Epithelial cell of esophagus (primary cell): ENCODE measurements at regions not wholly inside any gene's neighbourhood (a gene's known extent, or its start where the extent isn't known, plus 50 kb on each side); places are given as distances from the start of the nearest gene placed in this dataset.

Experiments
- DNase-seq: peaks from one replicate; pipeline ENCODE4 v3.0.0; 2010; ENCODE audit warnings: low read depth
- H3K4me3 ChIP-seq: 2 replicates; pipeline ENCODE4 v1.5.1; 2011; ENCODE audit warnings: mild to moderate bottlenecking, low read length, control low read depth
- TF ChIP-seq, protein P1 (sequence below): IDR thresholded peaks from 2 replicates; pipeline ENCODE4 v1.5.1; 2011; ENCODE audit warnings: low read depth, mild to moderate bottlenecking, low read length, control low read depth, inconsistent platforms; ENCODE audit not compliant: insufficient read depth; ENCODE audit errors: missing control alignments

DNA sequence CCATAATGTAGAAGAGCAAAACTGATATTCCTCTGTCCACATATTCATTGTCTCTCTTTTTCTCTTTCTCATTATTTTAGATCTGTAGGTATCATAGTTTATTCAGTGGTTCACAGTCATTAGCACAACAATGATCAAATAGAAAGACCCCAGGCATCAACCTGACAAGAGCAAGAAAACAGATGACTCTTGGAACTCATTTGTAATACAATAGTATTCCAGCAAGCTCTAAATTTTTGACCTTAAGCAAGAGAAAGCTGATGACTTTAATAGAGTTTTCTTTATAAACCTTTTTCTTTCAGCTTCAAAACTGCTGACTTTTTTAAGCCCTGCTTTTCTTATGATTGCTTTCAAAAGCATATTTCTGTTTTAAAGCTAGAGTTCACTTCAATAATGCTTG lies 507.5 kb upstream of the SORCS1 start:
- no peak overlapping the region for H3K4me3 ChIP-seq
- TF ChIP-seq, protein P1, sequence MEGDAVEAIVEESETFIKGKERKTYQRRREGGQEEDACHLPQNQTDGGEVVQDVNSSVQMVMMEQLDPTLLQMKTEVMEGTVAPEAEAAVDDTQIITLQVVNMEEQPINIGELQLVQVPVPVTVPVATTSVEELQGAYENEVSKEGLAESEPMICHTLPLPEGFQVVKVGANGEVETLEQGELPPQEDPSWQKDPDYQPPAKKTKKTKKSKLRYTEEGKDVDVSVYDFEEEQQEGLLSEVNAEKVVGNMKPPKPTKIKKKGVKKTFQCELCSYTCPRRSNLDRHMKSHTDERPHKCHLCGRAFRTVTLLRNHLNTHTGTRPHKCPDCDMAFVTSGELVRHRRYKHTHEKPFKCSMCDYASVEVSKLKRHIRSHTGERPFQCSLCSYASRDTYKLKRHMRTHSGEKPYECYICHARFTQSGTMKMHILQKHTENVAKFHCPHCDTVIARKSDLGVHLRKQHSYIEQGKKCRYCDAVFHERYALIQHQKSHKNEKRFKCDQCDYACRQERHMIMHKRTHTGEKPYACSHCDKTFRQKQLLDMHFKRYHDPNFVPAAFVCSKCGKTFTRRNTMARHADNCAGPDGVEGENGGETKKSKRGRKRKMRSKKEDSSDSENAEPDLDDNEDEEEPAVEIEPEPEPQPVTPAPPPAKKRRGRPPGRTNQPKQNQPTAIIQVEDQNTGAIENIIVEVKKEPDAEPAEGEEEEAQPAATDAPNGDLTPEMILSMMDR, result no peak
- no peak for DNase-seq

DNA sequence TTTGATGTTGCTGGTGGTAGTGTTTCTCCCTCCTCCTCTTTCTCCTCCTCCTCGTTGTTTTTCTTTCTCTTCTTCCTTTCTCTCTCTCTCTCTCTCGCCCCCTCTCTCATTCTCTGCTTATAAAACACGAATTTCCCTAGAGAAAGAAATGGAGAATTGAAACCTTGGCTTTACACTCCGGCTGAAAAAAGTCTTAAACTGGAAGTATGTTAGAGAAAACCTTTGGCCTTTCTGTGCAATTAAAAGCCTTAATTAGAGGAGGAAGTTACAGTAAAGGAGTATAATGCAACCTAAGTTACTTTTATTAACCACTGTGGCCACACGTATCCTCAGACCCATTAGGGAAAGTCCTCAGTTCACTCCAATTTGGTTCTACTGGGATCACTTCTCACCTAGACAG lies 501.7 kb upstream of the SORCS1 start:
- TF ChIP-seq, protein P1, result no peak
- no peak overlapping the region for H3K4me3 ChIP-seq
- DNase-seq, result no peak

DNA sequence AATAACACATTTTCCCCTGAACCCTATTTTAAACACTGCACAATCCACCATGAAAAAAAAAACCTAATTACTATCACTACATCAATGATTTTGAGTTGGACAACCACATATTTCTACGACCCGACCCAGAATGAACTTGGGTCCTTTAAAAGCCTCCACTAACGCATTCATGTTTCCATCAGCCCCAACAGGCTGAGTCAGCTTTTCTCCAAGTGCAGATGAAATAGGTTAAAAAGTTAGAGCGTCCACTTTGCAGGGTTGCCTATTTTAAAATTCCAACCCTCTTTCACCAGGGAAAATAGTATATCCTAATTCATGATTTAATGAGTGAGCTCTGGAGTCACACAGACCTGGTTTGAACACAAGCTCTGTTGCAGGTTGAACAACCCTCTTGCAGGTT lies 501.0 kb upstream of the SORCS1 start:
- TF ChIP-seq, protein P1, result no peak
- H3K4me3 ChIP-seq, result no peak overlapping the region
- no peak for DNase-seq

- H3K4me3 ChIP-seq, result no peak overlapping the region
- TF ChIP-seq, protein P1, result no peak
- DNase-seq, result no peak
Observed at GRCh38 chr10:107657851-107658250, 493.3 kb upstream of the SORCS1 start.

DNA sequence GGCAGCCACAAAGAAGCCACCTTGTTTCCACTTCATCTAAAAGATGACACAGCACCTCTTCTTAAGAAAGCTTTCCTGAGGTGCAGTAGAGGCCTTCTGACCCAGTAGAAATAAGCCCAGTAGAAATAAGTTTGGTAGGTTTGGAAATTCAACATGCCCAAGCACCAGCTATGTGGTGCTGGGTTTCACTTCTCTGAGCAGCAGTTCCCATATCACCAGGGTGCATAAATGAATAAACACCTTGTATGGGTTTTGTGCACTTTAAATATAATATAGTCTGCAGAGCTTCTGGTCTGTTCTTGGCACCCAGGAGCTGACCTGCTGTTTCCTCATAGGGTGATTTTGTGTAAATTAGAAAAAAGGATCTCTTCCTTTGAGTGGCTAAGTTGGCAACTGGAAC lies 492.4 kb upstream of the SORCS1 start:
- no peak overlapping the region for H3K4me3 ChIP-seq
- no peak for DNase-seq
- TF ChIP-seq, protein P1, result no peak

DNA sequence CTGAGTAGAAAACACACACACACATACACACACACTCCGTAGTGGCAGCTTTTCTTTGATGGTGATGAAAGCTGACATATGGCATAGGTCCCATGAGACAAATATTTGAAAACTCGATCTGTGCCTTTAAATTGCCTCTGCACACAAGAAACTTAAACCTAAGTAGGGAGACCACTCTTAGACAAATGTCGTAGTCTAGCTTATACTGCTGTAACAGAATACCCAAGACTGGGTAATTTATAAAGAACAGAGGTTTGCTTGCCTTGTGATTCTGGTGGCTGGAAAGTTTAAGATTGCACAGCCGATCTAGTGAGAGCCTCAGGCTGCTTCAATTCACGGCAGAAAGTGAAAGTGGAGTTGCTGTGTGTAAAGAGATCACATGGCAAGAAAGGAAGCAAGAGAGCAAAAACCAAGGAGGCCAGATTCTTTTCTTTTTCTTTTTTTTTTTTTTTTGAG lies 489.4 kb upstream of the SORCS1 start:
- H3K4me3 ChIP-seq, result peak overlapping the region; percentile 23
- TF ChIP-seq, protein P1, result no peak
- DNase-seq, result peak; percentile 59

GRCh38 chr10:107650939-107651338 lies 486.4 kb upstream of the SORCS1 start:
- DNase-seq, result no peak
- no peak overlapping the region for H3K4me3 ChIP-seq
- TF ChIP-seq, protein P1, result no peak
